Mesendoderm (in vitro differentiated cells): ENCODE measurements at regions not wholly inside any gene's neighbourhood (a gene's known extent, or its start where the extent isn't known, plus 50 kb on each side); places are given as distances from the start of the nearest gene placed in this dataset.

Experiments used
- DNase-seq: peaks from one replicate; pipeline ENCODE4 v3.0.0; 2013
- H2AK5ac ChIP-seq: 2 replicates; pipeline ENCODE4 v1.6.1; 2013; ENCODE audit warnings: low read length, inconsistent platforms
- H2BK120ac ChIP-seq: 2 replicates; pipeline ENCODE4 v1.6.1; 2013; ENCODE audit warnings: low read depth, mild to moderate bottlenecking, low read length, moderate library complexity, mixed read lengths
- H2BK15ac ChIP-seq: replicated peaks from 2 replicates; pipeline ENCODE4 v1.6.1; 2013; ENCODE audit warnings: low read depth, mild to moderate bottlenecking, moderate library complexity
- H2BK5ac ChIP-seq: 2 replicates; pipeline ENCODE4 v1.6.1; 2013; ENCODE audit warnings: low read length, inconsistent platforms
- H3K18ac ChIP-seq: 2 replicates; pipeline ENCODE4 v1.6.1; 2013; ENCODE audit warnings: mild to moderate bottlenecking, low read length, mixed read lengths
- H3K23ac ChIP-seq: one replicate; pipeline ENCODE4 v1.6.1; 2013; ENCODE audit warnings: low read length
- H3K27ac ChIP-seq: 2 replicates; pipeline ENCODE4 v1.5.1; 2013; ENCODE audit warnings: low read depth, mild to moderate bottlenecking, inconsistent platforms, low read length, moderate library complexity
- H3K27me3 ChIP-seq: 2 replicates; pipeline ENCODE4 v1.6.1; 2013; ENCODE audit warnings: low read length, control low read depth, mild to moderate bottlenecking, inconsistent platforms; ENCODE audit not compliant: insufficient read depth, poor library complexity
- H3K36me3 ChIP-seq: 2 replicates; pipeline ENCODE4 v1.6.1; 2013; ENCODE audit warnings: low read length, inconsistent platforms; ENCODE audit not compliant: control insufficient read depth, insufficient read depth
- H3K4ac ChIP-seq: one replicate; pipeline ENCODE4 v1.6.1; 2013; ENCODE audit warnings: low read depth, mild to moderate bottlenecking, low read length, moderate library complexity
- H3K4me1 ChIP-seq: 2 replicates; pipeline ENCODE4 v1.6.1; 2013; ENCODE audit warnings: low read depth, low read length, inconsistent platforms; ENCODE audit not compliant: control insufficient read depth
- H3K4me2 ChIP-seq: 2 replicates; pipeline ENCODE4 v1.6.1; 2013; ENCODE audit warnings: low read length
- H3K4me3 ChIP-seq: 2 replicates; pipeline ENCODE4 v1.5.1; 2013; ENCODE audit warnings: mild to moderate bottlenecking, low read length
- H3K56ac ChIP-seq: one replicate; pipeline ENCODE4 v1.6.1; 2013; ENCODE audit warnings: low read length
- H3K79me1 ChIP-seq: 2 replicates; pipeline ENCODE4 v1.6.1; 2013; ENCODE audit warnings: low read length, inconsistent platforms
- H3K79me2 ChIP-seq: 2 replicates; pipeline ENCODE4 v1.6.1; 2013; ENCODE audit warnings: mild to moderate bottlenecking, low read length; ENCODE audit not compliant: control insufficient read depth, insufficient read depth
- H3K9ac ChIP-seq: 2 replicates; pipeline ENCODE4 v1.6.1; 2013; ENCODE audit warnings: low read length, inconsistent platforms
- H4K5ac ChIP-seq: one replicate; pipeline ENCODE4 v1.6.1; 2013; ENCODE audit warnings: low read length
- H4K8ac ChIP-seq: one replicate; pipeline ENCODE4 v1.6.1; 2013; ENCODE audit warnings: low read depth, mild to moderate bottlenecking, control low read depth, low read length, moderate library complexity
- WGBS: extraction: QIAGEN DNeasy Blood & Tissue Kit; methylation state at CpG from one replicate; pipeline ENCODE4 v1.1.7; 2013; ENCODE audit warnings: low lambda C conversion rate, missing lambda C conversion rate; ENCODE audit not compliant: insufficient coverage; ENCODE audit errors: extremely low coverage; 5-methylcytosine and 5-hydroxymethylcytosine counted together

DNA sequence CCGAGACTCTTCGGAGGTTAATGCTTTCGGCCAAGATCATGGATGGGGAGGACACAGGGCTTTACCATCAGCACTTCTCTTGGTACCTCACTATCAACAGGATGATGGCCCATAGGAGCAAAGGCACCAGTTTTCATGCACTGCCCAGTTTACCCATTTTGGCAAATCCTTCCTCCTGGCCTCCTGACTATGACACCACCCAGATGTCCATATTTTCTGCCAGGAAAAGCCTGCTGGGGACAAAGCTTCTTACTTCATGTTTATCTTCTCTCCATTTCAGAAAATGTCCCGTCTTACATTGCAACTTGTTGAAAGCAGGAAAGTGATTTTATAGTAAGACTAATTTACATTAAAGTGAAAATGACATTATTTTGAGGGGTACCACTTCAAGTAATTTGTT is 61.4 kb upstream of the GAS1 start:
- Histone ChIP-seq H3K79me2 (no peaks in the 10 kb centered on the region), H3K9ac (no peak overlapping the region), H4K8ac (no peak overlapping the region), H3K4ac (no peak overlapping the region), H3K27me3 (no peaks in the 10 kb centered on the region), H3K79me1 (no peaks in the 10 kb centered on the region), H3K56ac (no peak overlapping the region), H3K4me1 (no peaks in the 10 kb centered on the region), H4K5ac (no peak overlapping the region), H3K27ac (no peak overlapping the region), H2BK5ac (no peak overlapping the region), H3K36me3 (no peaks in the 10 kb centered on the region), H3K23ac (no peak overlapping the region), H3K4me2 (no peak overlapping the region), H3K4me3 (no peak overlapping the region), H2AK5ac (no peak overlapping the region), H2BK120ac (no peak overlapping the region), H2BK15ac (no peak overlapping the region), H3K18ac (no peak overlapping the region)
- DNase-seq = no peak
- no CpG with 5 or more reads among the region's 4 CpGs for WGBS

- Histone ChIP-seq H4K5ac (no peak overlapping the region), H2BK5ac (no peak overlapping the region), H3K27ac (no peak overlapping the region), H4K8ac (no peak overlapping the region), H3K56ac (no peak overlapping the region), H3K4me1 (no peaks in the 10 kb centered on the region), H3K4me2 (no peak overlapping the region), H2BK120ac (no peak overlapping the region), H3K36me3 (no peaks in the 10 kb centered on the region), H3K79me1 (no peaks in the 10 kb centered on the region), H2BK15ac (no peak overlapping the region), H3K18ac (no peak overlapping the region), H3K27me3 (no peaks in the 10 kb centered on the region), H3K4me3 (no peak overlapping the region), H3K79me2 (no peaks in the 10 kb centered on the region), H3K23ac (no peak overlapping the region), H3K9ac (no peak overlapping the region), H3K4ac (no peak overlapping the region), H2AK5ac (no peak overlapping the region)
- no peak for DNase-seq
- no CpG with 5 or more reads among the region's 3 CpGs for WGBS
Observed at GRCh38 chr9:87010626-87011025, 63.3 kb upstream of the GAS1 start.

GRCh38 chr9:87011551-87011950 is 64.2 kb upstream of the GAS1 start:
- Histone ChIP-seq H2BK5ac (no peak overlapping the region), H3K4me1 (no peaks in the 10 kb centered on the region), H3K4me3 (no peak overlapping the region), H3K23ac (no peak overlapping the region), H2AK5ac (no peak overlapping the region), H3K18ac (no peak overlapping the region), H3K36me3 (no peaks in the 10 kb centered on the region), H4K5ac (no peak overlapping the region), H3K4me2 (no peak overlapping the region), H3K9ac (no peak overlapping the region), H4K8ac (no peak overlapping the region), H3K79me2 (no peaks in the 10 kb centered on the region), H2BK15ac (no peak overlapping the region), H3K27me3 (no peaks in the 10 kb centered on the region), H3K27ac (no peak overlapping the region), H3K56ac (no peak overlapping the region), H2BK120ac (no peak overlapping the region), H3K79me1 (no peaks in the 10 kb centered on the region), H3K4ac (no peak overlapping the region)
- no CpG with 5 or more reads among the region's 22 CpGs for WGBS
- no peak for DNase-seq

DNA sequence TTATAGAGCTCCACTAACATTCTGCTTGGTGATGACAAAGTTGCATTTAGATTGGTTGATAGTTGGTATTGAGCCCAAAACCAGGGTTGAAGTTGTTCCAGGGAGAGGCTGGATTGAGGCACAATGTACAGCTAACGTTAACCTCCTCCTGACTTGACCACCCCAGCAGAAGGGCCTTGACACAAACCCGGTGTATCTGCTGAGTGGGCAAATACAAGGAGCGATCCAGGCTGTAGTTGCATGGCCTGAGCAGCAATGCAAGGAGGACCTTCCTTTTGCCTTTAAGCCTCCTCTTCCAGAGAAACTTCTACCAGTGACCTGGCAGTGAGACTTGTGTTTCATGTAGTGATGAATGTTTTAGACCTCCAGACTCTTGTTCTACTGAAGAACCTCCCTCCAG is 66.2 kb upstream of the GAS1 start:
- Histone ChIP-seq H3K4me2 (no peak overlapping the region), H2BK15ac (no peak overlapping the region), H4K8ac (no peak overlapping the region), H3K4ac (no peak overlapping the region), H3K9ac (no peak overlapping the region), H3K27ac (no peak overlapping the region), H3K36me3 (no peaks in the 10 kb centered on the region), H3K23ac (no peak overlapping the region), H3K79me2 (no peaks in the 10 kb centered on the region), H3K56ac (no peak overlapping the region), H3K18ac (no peak overlapping the region), H2BK5ac (no peak overlapping the region), H4K5ac (no peak overlapping the region), H3K4me1 (no peaks in the 10 kb centered on the region), H3K4me3 (no peak overlapping the region), H2BK120ac (no peak overlapping the region), H3K79me1 (no peaks in the 10 kb centered on the region), H2AK5ac (no peak overlapping the region), H3K27me3 (no peaks in the 10 kb centered on the region)
- DNase-seq = no peak
- no CpG with 5 or more reads among the region's 3 CpGs for WGBS

GRCh38 chr9:87014436-87014835 is 67.1 kb upstream of the GAS1 start:
- no peaks in the 10 kb centered on the region for H3K36me3 ChIP-seq
- H3K79me2 ChIP-seq = no peaks in the 10 kb centered on the region
- H4K8ac ChIP-seq = no peak overlapping the region
- H2BK5ac ChIP-seq = no peak overlapping the region
- H3K4ac ChIP-seq = no peak overlapping the region
- no peak overlapping the region for H3K4me2 ChIP-seq
- no peak overlapping the region for H3K18ac ChIP-seq
- no peak overlapping the region for H3K4me3 ChIP-seq
- no peak overlapping the region for H2AK5ac ChIP-seq
- H3K27me3 ChIP-seq = no peaks in the 10 kb centered on the region
- H3K9ac ChIP-seq = no peak overlapping the region
- no peak overlapping the region for H2BK120ac ChIP-seq
- H2BK15ac ChIP-seq = no peak overlapping the region
- no peak overlapping the region for H3K23ac ChIP-seq
- H3K27ac ChIP-seq = no peak overlapping the region
- H3K56ac ChIP-seq = no peak overlapping the region
- H3K4me1 ChIP-seq = no peaks in the 10 kb centered on the region
- no peak for DNase-seq
- no CpG with 5 or more reads among the region's 1 CpG for WGBS
- no peak overlapping the region for H4K5ac ChIP-seq
- H3K79me1 ChIP-seq = no peaks in the 10 kb centered on the region

- no peak overlapping the region for H3K9ac ChIP-seq
- no CpG with 5 or more reads among the region's 3 CpGs for WGBS
- H2BK120ac ChIP-seq = no peak overlapping the region
- H3K27me3 ChIP-seq = no peaks in the 10 kb centered on the region
- no peak overlapping the region for H2AK5ac ChIP-seq
- DNase-seq = no peak
- H3K79me2 ChIP-seq = no peaks in the 10 kb centered on the region
- H3K18ac ChIP-seq = no peak overlapping the region
- H2BK15ac ChIP-seq = no peak overlapping the region
- H2BK5ac ChIP-seq = no peak overlapping the region
- H3K4me3 ChIP-seq = no peak overlapping the region
- H3K56ac ChIP-seq = no peak overlapping the region
- no peaks in the 10 kb centered on the region for H3K4me1 ChIP-seq
- no peak overlapping the region for H3K4ac ChIP-seq
- H3K4me2 ChIP-seq = no peak overlapping the region
- no peak overlapping the region for H4K8ac ChIP-seq
- H3K36me3 ChIP-seq = no peaks in the 10 kb centered on the region
- no peak overlapping the region for H3K23ac ChIP-seq
- H4K5ac ChIP-seq = no peak overlapping the region
- no peak overlapping the region for H3K27ac ChIP-seq
- H3K79me1 ChIP-seq = no peaks in the 10 kb centered on the region
Observed at GRCh38 chr9:87016681-87017080, 69.4 kb upstream of the GAS1 start.
